ENCODE measurements at regions not wholly inside any gene's neighbourhood (a gene's known extent, or its start where the extent isn't known, plus 50 kb on each side); places are given as distances from the start of the nearest gene placed in this dataset.

GRCh38 chr2:186328838-186329237, 157.2 kb upstream of the ZC3H15 start:
- Histone ChIP-seq H3K27ac (ENCODE audit: extremely low read depth, low read depth, low read length) (no peak overlapping the region), H3K4me2 (ENCODE audit: insufficient read depth, low read length) (no peak overlapping the region), H3K79me2 (ENCODE audit: control insufficient read depth, insufficient read depth, low read length) (no peaks in the 10 kb centered on the region), H3K9me3 (replicated peaks; ENCODE audit: control insufficient read depth, insufficient read depth, low read depth, low read length) (no peaks in the 10 kb centered on the region), H3K4me1 (replicated peaks in 1 of 2; ENCODE audit: control insufficient read depth in 2 of 2, insufficient read depth in 2 of 2, low read length in 2 of 2) (no peaks in the 10 kb centered on the region), H3K9ac (ENCODE audit: insufficient read depth in 1 of 2, low read depth in 2 of 2, low read length in 2 of 2) (no peak overlapping the region), H3K36me3 (ENCODE audit: control insufficient read depth, insufficient read depth, low read length) (no peaks in the 10 kb centered on the region), H3K27me3 (ENCODE audit: control insufficient read depth in 2 of 2, insufficient read depth in 2 of 2, low read length in 2 of 2) (no peaks in the 10 kb centered on the region), H4K20me1 (replicated peaks; ENCODE audit: control insufficient read depth, insufficient read depth, low read length) (no peaks in the 10 kb centered on the region), H2AFZ (ENCODE audit: low read depth, low read length) (no peak overlapping the region), H3K9me1 (ENCODE audit: control insufficient read depth, insufficient read depth, low read length) (no peaks in the 10 kb centered on the region), H3K4me3 (no peak overlapping the region)
- TF ChIP-seq ZBTB49 (CRISPR knock-in tag; IDR thresholded peaks at IDR 0.05; ENCODE audit: borderline replicate concordance) (no peak), RFX1 (IDR thresholded peaks at IDR 0.05) (no peak), ZNF133 (CRISPR knock-in tag; IDR thresholded peaks at IDR 0.05) (no peak), ZNF253 (CRISPR knock-in tag; conservative IDR thresholded peaks at IDR 0.05) (no peak), SAFB2 (IDR thresholded peaks at IDR 0.05; ENCODE audit: borderline replicate concordance, low read depth, low read length, severe bottlenecking) (no peak), STAG1 (CRISPR knock-in tag; IDR thresholded peaks at IDR 0.05; ENCODE audit: borderline replicate concordance) (no peak), MAFK (IDR thresholded peaks at IDR 0.05; ENCODE audit: low read length) (no peak), ARID4B (CRISPR knock-in tag; IDR thresholded peaks at IDR 0.05) (no peak), SIRT6 (IDR thresholded peaks at IDR 0.05; ENCODE audit: low read depth, low read length) (no peak), TCFL5 (CRISPR knock-in tag; conservative IDR thresholded peaks at IDR 0.05) (no peak), ETV6 (IDR thresholded peaks at IDR 0.05; ENCODE audit: borderline replicate concordance in 1 of 2, low read depth in 2 of 2, low read length in 1 of 2) (no peak), ETV6 (CRISPR knock-in tag; IDR thresholded peaks at IDR 0.05; ENCODE audit: borderline replicate concordance) (no peak), MYNN (IDR thresholded peaks at IDR 0.05) (no peak), MYNN (CRISPR knock-in tag; IDR thresholded peaks at IDR 0.05) (no peak), ZBTB7A (IDR thresholded peaks at IDR 0.05; ENCODE audit: borderline replicate concordance, control insufficient read depth, low read depth, low read length) (no peak), CTCF (IDR thresholded peaks at IDR 0.05 in 2 of 3, conservative IDR thresholded peaks at IDR 0.05 in 1 of 3; ENCODE audit: insufficient read depth in 2 of 3, low read depth in 1 of 3, low read length in 3 of 3) (no peak)
- FAIRE-seq, result no peak
- ATAC-seq, result no peak
- ChIA-PET POLR2A (no interaction called here), CTCF (ENCODE audit: low intra/inter-chr PET ratio) (no interaction called here)
- intact Hi-C loops (cut with micrococcal nuclease) (no loop called here), in situ Hi-C loops (cut with MboI) (no loop called here)
- no peak for DNase-seq (ENCODE audit: extremely low read depth in 1 of 4, low spot score in 3 of 4)
- BruUV-seq (replicated peaks), result no TSS peak
